ENCODE measurements at regions not wholly inside any gene's neighbourhood (a gene's known extent, or its start where the extent isn't known, plus 50 kb on each side); places are given as distances from the start of the nearest gene placed in this dataset.

DNA sequence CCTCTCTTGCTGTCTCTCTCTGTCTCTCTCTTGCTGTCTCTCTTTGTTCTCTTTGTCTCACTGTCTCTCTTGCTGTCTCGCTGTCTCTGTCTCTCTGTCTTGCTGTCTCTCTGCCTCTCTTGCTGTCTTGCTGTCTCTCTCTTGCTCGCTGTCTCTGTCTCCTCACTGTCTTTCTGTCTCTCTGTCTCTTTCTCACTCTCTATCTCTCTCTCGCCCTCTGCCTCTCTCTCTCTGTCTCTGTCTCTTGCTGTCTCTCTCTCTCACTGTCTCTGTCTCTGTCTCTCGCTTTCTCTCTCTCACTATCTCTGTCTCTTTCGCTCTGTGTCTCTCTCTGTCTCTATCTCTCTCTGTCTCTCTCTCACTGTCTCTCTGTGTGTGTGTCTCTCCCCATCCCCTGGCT lies 92.9 kb upstream of the MC3R start:
- no peak for TF ChIP-seq POLR2A (IDR thresholded peaks at IDR 0.05; ENCODE audit: low read length)
- no peak for TF ChIP-seq GATA1 (IDR thresholded peaks at IDR 0.05; ENCODE audit: low read depth, low read length)
